ENCODE measurements at regions not wholly inside any gene's neighbourhood (a gene's known extent, or its start where the extent isn't known, plus 50 kb on each side); places are given as distances from the start of the nearest gene placed in this dataset.
"Not testable (repeated sequence)": the region's sequence is repeated elsewhere in the genome, so short reads cannot be mapped to it uniquely, and the experiment has no call there.

DNA sequence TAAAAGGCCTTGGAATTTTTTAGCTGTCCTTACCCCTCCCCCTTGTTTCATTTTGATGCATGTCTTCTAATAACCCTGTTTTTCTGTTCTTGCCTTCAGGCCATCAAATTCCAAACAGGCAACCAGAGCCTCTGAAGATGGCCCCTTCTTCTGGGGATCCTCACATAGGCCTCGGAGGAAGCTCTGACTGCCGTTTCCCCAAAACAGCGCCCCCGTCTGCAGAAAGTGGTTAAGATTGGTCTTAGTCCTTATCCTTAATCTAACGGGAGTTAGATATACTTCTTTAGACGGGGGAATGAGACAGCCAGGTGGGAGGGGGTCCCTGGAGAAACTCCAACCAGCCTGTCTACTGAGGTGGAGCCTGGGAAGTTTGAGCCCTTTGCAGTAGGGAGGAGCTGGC is 226.3 kb upstream of the ZNF608 start:
- DNase-seq, result no peak

DNA sequence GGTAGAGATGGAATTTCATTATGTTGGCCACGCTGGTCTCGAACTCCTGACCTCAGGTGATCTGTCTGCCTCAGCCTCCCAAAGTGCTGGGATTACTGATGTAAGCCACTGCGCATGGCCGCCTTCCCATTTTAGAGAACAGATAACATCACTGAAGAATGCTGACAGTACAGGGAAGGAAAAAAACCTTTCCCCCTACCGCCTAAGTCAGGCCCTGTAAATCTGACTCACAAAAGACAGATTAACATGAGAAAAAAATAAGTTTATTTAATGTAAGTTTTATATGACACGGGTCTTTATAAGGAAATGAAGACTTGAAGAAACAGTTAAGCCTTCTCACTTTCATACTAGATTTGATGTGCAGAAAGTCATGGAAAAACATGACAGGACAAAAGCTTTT is 227.2 kb upstream of the ZNF608 start:
- DNase-seq, result no peak

DNA sequence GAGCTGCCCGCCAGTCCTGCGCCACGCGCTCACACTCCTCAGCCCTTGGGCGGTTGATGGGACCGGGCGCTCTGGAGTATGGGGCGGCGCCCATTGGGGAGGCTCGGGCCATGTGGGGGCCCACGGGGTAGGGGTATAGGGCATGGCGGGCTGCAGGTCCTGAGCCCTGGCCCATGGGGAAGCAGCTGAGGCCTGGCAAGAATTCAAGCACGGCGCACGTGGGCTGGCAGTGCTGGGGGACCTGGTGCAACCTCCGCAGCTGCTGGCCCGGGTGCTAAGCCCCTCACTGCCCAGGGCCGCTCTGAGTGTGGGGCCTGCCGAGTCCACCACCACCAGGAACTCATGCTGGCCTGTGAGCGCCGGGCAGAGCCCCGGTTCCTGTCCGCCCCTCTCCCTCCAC is 229.6 kb upstream of the ZNF608 start:
- DNase-seq, result no peak

DNA sequence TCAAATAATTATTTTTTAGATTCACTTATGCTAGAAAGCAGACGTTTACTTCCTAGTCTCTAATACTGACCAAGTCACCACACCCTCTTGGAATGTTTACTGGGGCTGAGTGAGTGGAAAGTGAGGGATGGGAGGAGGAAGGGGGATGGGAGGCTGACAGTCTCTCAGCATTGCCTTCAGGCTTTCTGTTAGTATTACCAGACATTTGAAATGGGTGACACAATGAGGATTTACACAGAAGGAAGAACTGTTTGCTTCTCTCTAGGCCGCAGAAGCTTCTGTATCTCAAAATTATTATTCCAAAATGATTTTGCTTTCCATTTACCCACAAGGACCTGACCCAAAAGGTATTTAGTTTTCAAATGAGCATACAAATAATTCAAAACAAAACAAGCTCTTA is 232.8 kb upstream of the ZNF608 start:
- DNase-seq, result no peak

DNA sequence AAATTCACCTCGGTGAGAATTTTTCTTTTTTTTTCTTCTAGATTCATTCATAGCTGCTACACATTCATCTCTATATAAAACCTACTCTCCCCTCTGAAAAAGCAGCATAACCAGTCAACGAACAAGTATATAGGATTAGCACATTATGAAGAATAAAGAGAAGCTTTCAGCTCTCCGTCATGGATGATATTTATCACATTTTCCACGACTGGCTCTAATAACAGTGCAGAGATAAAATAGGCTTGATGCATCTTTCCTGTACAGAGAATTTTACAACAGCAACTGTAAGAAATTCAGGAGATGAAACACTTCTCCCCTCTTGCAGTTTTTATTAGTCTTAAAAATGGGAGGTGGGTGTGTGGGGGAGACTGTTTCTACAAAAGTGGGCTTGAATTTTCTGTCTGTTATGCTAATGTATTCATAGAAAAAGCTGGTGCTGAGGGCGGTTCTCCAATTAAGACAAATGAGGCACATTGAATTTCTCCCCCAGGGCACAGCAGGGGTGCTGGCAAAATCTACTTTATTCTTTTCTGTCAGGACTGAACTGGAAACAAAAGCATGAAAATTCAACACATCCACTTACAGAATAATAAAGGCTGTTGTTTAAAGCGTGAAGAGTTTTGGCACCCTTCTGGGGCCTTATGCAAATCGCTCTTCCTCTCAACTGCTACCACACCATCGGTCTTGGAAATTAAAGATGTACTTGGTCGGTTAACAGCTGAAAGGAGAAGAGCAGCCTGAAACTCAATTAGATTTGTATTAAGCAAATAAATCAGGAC is 233.9 kb upstream of the ZNF608 start:
- DNase-seq, result no peak

DNA sequence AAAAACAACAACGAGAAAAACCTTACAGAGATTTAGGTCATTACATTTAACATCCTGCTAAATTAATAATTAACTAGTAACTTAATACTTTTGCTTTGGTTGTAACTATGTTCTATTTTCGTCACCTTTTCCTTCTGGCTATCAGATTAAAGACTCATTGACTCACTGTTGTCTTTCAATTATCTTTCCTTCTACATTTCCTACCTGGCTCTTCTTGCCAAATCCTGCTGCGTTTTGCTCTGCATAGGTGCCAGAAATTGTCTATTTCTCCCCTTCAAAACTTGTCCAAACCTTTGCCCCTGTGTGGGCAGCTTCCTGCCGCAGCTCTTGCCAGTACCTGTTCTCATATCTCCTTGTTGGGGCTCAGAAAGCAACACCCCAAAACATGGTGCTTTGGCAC is 235.5 kb upstream of the ZNF608 start:
- no peak for DNase-seq

DNA sequence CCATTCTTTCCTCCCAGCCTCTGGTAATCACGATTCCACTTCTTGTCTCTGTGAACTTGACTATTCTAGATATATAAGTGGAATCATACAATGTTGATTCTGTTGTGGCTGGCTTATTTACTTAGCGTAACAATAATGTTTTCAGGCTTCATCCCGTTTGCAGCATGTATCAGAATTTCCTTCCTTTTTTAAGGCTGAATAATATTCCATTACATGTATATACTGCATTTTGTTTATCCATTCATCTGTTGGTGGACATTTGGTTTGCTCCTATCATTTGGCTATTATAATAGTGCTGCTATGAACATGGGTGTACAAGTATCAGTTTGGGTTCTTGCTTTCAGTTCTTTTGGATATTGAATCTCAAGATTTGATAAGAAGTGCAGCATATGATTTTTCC is 239.7 kb upstream of the ZNF608 start:
- no peak for DNase-seq

DNA sequence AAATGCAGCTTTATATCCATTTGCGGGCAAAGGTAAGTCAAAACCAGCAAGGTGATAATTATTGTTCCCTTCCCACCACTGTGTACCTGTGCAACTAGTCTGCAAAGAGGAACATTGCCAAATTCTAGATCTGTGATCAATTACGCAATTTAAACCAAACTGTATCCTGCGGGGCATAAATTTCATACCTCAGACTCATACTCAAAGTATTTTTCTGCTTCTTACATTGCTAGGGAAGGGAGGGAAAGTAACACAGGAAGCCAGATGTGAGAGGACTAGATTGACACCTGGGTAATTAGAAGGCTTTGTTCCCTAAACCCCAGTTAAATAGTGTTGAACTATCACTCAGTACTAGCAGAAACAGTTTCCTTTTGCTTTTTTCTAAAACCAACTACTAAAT is 240.2 kb upstream of the ZNF608 start:
- DNase-seq, result no peak

DNA sequence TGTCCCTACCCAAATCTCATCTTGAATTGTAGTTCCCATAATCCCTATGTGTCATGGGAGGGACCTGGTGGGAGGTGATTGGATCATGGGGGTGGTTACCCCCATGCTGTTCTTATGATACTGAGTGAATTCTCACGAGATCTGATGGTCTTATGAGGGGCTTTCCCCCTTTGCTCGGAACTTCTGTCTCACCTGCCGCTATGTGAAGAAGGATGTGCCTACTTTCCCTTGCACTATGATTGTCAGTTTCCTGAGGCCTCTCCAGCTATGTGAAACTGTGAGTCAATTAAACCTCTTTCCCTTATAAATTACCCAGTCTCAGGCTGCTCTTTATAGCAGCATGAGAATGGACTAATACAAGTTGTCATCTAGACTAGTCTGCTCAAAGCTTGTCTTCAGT is 241.3 kb upstream of the ZNF608 start:
- not testable (repeated sequence) for DNase-seq

DNA sequence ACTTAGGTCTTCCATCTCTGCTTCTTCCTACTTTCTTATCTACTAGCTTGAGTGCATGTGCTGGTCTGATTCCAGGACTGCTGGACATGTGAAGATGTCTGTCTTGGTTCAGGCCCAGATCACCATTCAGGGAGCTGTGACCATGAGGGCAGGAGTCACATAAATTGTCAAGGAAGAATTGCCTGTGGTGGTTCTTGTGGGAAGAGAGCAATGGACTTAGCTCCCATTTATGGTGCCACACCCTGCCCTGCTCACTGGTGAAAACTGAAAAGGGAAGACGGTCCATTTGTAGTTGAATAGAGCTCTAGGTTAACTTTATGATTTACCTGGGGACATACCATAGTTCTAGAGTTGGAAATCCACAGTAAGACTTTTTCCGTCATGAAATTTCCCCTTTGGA is 244.3 kb upstream of the ZNF608 start:
- no peak for DNase-seq

DNA sequence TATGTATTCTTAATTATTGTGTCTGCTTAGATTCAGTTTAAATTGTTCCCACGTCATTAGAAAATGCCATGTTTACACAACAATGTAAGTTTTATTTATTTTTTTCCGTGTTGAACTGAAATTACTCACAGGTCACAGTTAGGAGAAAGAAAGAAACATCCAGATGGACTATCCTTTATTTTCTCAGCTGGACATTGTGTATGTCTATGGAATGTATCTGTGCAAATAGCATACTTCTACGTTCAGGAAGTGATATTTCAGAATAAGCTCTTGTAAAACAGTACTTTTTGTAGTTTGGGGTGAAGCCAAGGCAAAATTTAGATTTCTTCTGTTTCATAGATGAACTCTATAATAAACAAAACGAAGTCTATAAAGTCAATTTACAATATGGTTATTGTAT is 249.0 kb upstream of the ZNF608 start:
- no peak for DNase-seq

DNA sequence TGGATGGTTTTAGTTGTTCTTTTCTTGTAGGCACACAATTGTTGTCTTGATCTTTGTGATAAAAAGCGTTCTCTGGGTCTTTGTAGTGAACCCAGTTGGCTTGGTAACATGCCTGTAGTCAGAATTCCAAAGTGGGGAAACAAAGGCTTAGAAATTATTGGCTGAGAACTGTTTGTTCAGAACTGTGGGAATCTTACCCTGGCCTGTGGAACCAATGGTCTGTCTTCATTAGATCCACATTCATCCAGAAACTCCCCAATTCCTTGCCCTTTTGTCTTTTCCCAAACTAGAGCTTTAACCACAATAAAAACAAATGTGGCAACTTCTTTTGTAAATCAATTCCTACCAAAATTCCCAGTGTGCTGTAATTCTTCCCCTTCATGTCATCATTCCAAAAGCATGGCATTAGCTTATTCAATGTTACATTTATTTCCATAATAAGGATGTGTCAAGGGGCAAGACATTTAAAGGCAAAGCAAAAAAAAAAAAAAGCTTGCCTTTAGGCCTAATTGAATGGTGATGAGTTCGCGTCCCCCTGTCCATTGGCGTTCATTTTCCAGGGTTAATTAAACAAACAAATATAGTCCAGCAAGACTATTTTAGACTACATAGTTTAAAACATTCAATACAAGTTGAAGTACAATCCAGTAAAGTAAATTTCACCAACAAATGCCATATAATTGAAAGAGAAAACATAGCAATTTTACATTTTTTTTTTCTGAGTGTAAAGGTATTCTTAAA is 249.8 kb upstream of the ZNF608 start:
- no peak for DNase-seq

DNA sequence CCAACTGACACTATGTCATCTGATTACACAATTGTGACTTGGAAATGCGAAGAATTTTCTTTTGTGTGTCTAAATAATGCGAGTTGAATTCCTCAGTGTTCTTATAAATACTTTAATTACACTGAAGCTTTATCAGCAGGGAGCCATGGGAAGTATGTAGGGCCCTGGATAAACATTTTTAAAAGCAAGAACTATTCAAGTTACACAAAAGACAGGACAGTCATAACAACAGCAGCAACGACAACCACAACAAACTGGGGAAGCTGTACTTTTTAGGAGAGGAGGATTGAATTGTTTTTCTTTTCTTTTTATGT is 250.3 kb upstream of the ZNF608 start:
- DNase-seq, result no peak

DNA sequence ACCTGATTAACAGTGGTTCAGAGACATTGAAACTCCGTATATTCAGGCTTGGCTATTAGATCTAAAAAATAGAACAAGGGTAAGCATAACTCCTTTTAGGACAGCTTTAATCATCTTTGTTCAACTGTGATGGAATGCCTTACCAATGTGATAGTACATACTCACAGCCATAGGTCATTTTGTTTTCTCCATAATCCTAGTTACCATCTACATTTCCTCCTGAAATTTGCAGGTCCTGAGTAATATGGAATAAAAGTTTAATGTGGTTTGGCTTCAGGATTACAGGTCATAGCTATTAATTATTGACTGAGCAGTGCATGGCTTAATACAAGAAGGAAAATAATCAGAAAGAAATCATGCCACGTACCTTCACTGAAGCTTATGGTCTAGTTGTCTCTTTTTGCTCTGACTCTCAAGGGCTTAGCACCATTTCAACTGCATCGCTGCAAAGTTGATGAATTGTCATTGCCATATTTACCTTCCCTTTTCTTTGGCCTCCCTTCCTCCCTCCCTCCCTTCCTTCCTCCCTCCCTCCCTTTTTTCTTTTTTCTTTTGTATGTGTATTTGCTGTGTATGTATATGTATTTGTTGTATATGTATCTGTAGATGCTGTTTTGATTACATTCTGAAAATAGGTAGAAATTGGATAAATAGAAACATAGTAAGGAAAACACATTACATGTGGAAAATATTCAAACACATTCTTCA is 250.9 kb upstream of the ZNF608 start:
- no peak for DNase-seq

DNA sequence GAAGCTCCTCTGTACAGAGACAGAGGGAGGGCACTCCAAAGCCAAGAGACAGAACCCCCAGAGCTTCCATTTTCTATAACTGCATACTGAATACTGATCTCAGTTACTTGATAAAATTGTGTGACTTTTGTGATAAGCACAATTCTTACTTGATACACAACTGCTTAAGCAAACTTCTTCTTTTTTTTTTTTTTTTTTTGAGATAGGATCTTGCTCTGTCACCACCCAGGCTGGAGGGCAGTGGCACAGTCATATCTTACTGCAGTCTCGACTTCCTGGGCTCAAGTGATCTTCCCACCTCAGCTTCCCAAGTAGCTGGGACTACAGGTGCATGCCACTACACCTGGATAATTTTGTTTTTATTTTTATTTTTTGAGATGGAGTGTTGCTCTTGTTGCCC is 252.1 kb upstream of the ZNF608 start:
- no peak for DNase-seq

DNA sequence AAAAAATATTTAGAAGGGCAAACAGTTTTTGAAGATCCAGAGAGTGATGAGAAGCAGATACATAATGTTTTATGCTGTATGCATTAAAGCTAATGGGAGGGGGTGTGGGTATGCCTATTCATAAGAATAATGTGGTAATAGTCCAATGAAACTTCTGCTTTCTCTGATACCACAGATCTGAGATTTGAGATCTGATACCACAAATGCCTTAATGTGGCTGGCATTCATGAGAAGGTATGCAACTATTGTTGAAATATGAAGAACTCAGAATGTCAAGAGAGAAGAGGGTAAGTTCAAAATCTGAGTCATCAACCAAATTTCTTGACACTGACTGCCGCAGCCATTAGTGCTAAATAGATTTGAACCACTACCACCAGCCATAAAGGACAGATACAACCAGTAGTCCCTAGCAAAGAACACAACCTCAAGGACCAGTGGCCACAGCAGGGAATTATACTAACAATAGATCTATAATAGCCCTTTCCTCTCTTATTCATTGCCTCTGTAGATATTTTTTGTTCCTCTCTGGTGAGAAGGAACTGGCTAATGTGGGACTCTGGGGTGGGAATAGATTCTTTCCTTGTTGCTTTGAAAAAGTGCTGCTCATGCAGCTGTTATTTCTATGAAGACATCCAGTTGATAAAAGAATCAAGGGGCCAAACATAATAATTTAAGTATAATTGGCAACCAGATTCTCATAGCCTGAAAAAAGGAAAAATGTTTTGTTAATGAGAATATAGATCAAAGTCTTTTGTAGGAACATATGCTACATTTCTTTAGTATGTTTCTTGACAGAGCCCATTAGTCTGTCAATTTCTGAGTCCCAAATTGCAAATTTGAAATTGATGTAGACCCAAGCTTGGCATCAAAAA is 256.5 kb upstream of the ZNF608 start:
- DNase-seq, result no peak

DNA sequence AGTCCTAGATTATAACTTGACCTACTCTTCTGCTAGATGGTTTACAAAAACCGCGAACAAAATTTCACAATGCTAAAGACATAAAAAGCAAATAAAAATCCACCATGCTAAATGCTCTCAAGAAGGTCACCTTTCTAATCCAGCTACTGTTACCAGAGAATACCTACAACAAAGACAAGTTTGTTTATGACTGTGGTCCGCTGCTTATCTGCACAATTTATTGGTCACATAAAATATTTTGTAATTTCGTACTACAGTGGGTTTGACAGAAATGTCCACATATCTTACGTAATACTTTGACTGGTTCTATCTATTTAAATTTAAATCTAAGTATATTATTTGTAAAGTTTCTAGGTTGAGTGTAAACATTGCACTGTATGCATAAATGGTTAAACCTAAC is 257.6 kb upstream of the ZNF608 start:
- DNase-seq, result no peak

DNA sequence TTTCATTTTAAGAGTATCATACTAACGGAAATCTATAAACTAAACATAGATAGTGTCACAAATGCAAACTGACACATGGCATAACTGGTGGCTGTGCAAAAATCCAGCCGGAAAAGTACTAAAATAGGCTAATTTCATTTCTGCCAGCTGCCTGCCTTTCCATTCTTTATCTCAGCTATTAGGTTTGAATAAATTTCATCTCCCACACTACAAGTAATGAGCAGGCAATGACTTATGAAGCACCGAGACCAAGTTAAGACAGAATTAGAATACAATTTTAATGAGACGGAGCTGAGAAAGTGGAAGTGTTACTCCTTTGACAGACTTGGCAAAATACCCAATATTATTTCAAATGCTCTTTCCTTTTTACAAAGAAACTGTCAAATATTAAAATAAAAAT is 258.8 kb upstream of the ZNF608 start:
- no peak for DNase-seq

DNA sequence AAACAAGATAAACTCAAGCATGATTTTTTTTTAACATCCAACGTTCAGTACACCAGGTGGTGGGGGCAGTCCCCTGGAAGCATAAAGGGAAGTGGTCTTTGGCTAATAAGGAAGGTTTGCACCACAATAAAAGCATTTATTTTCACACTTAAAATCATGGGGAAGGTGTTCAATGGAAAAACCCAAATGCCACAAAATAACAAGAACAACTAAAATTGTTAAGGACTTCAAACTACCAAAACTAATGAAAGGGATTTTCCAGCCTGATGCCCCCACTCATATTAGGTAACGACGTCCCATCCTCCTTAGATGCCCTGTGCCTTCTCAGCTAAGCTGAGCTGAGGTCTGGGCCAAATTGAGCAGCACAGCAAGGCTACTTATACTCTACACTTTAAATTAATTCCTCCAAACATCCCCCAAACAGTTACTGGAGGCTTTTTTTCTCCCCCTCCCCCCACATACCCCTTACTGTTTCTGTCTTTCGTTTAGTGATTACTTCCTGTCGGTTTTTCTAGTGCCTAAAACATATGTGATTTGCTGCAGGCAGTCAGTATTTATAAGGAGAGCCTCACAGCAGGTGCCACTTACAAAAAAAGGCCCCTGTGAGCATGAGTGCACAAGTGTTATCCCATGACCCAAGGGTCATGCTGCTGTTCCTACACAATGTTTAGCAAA is 259.7 kb upstream of the ZNF608 start:
- no peak for DNase-seq

DNA sequence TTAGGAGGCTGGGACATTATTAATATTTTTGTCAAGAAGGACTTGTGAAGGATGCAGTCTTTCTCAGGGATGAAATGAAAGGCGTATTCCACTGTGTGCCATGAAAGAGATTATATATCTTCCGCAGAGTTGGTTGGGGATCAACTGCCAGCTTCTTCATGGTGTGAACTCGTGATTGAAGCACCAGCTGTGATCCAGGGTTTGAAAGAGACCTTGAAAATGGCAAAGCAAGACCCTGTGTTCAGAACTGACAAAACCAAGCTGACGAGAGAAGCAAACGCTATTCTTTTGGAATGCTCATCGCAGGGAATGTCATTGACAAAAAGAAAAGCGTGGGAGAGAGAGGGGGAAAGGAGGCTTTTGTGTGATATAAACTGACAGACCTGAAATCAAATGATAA is 263.9 kb upstream of the ZNF608 start:
- DNase-seq, result no peak

DNA sequence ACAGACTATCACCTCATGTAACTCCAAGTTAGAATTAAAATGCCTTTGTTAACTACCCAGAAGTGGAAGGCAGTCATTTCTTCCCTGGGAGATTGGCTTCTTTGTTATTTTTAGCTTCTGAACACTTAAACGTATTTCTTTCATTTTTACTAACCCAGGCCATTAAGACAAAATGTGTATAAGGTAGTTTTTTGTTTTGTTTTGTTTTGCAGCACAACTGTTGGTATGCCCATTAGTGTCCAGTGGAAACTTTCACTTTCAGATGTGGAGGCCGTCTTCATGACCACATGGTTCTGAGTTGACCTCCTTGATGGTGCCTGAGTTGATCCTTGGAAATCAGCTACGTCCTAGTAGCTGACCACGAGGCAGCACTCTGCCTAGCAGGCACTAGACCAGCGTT is 264.6 kb upstream of the ZNF608 start:
- no peak for DNase-seq

DNA sequence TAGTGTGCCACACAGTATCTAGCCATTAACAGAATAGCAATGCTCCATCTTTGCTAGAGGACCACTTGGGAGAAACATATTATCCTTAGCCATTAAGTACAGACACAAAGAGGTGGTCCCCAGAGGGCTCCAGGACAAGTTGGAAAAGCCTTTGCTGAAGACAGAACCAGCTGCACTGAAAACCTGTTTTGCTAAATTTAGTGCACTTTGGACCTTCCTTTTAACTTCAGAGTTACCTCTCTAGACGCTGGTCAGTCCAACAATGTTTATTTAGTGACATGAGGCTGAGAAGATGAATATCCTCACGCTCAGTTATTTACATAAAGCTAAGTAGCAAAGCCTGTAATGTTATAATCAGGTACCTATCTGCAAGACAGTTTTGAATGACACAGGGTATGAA is 265.0 kb upstream of the ZNF608 start:
- DNase-seq, result no peak

DNA sequence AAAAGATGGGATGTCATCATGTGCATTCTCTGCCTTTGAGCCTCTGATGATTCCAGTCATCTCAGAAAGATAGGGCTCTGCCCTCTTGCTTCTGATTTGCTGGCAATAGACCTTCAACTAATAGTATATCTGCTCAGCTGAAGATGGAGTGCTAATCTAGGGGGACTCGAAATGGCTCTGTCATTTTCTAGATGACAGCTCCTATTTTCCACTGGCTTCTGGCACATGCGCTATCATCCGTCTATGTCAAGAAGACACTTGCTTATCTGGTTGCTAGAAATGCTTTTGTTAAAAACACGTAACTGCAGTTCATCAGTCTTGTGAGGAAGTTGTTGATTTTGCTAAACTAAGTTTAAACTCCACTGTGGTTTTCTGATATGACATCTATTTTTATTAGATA is 265.5 kb upstream of the ZNF608 start:
- no peak for DNase-seq
